ACC112 (cell line): ENCODE measurements at regions not wholly inside any gene's neighbourhood (a gene's known extent, or its start where the extent isn't known, plus 50 kb on each side); places are given as distances from the start of the nearest gene placed in this dataset.

ENCODE experiments used
- H2AFZ ChIP-seq: fragments of 200-600 bp; sonication (generic); one replicate; pipeline ENCODE4 v1.6.0; 2017; ENCODE audit warnings: antibody characterized with exemption, low read length; ENCODE audit not compliant: unreplicated experiment
- H3K27ac ChIP-seq: fragments of 200-600 bp; sonication (generic); 2 replicates; pipeline ENCODE4 v1.5.1; 2014; ENCODE audit warnings: low read depth, mild to moderate bottlenecking, antibody characterized with exemption, low read length, moderate library complexity
- H3K27me3 ChIP-seq: fragments of 200-600 bp; sonication (generic); 2 replicates; pipeline ENCODE4 v1.6.1; 2014; ENCODE audit warnings: mild to moderate bottlenecking, antibody characterized with exemption, low read length, moderate library complexity, mixed read lengths; ENCODE audit not compliant: insufficient read depth
- H3K36me3 ChIP-seq: fragments of 200-600 bp; sonication (generic); 2 replicates; pipeline ENCODE4 v1.6.1; 2016; ENCODE audit warnings: mild to moderate bottlenecking, antibody characterized with exemption, low read length, moderate library complexity, mixed read lengths; ENCODE audit not compliant: insufficient read depth
- H3K4me1 ChIP-seq: fragments of 200-600 bp; sonication (generic); one replicate; pipeline ENCODE4 v1.6.1; 2016; ENCODE audit warnings: low read length, mixed read lengths; ENCODE audit not compliant: insufficient read depth, unreplicated experiment, control insufficient read depth
- H3K4me3 ChIP-seq: fragments of 200-600 bp; sonication (generic); 2 replicates; pipeline ENCODE4 v1.5.1; 2014; ENCODE audit warnings: mild to moderate bottlenecking, low read depth, low read length
- H3K79me2 ChIP-seq: fragments of 200-600 bp; sonication (generic); one replicate; pipeline ENCODE4 v1.6.0; 2016; ENCODE audit warnings: low read length; ENCODE audit not compliant: control insufficient read depth, unreplicated experiment, insufficient read depth

DNA sequence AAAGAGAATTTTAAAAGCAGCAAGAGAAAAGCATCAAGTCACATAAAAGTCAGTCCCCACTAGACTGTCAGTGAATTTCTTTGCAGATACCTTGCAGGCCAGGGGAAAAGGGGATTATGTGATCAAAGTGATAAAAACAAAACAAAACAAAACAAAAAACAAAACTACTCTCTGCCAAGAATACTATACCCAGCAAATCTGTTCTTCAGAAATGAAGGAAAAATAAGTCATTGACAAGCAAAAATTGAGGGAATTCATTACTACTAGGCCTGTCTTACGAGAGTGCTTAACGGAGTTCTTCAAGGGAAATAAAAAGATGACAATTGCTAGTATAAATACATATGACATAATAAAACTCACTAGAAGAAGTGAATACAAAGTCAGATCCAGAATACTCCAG lies 245.5 kb upstream of the CHST9 start:
- H3K4me3 ChIP-seq: no peak overlapping the region
- no peak overlapping the region for H2AFZ ChIP-seq
- no peaks in the 10 kb centered on the region for H3K36me3 ChIP-seq
- no peak overlapping the region for H3K27ac ChIP-seq
- no peaks in the 10 kb centered on the region for H3K4me1 ChIP-seq
- no peaks in the 10 kb centered on the region for H3K27me3 ChIP-seq
- H3K79me2 ChIP-seq: no peaks in the 10 kb centered on the region

DNA sequence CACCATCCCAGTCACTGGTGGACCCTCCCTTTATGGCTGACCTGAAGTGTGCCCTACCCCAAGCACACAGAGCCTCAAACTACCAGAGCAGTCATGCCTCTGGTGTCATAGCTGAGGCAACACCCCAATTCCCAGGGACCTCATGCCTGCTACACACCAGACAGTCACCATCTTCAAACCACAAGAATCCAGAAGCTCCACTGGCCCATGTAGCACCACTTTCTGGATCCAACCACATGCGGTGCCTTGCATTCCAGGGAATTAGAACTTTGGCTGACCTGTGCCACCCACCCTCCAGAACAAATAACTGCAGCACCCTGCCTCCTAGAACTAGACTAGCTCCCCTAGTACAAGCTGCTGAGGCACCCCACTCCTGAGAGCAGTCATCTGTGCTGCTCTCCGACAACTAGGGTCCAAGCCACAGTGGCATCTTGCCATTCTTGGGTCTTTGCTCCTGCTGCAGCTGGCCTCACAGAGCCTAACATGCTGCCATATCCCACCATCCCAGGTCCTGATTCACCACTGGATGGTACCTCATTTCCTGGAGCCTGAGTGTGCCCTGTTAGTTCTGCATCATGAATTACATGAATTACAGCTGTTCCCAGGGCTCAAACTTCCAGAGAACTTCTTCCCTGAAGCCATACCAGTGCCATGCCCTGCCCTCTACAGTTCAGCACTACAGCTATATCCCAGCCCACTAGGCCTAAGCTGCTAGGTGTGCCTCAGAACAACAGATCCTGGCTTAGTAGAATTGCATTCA lies 243.8 kb upstream of the CHST9 start:
- H2AFZ ChIP-seq: no peak overlapping the region

DNA sequence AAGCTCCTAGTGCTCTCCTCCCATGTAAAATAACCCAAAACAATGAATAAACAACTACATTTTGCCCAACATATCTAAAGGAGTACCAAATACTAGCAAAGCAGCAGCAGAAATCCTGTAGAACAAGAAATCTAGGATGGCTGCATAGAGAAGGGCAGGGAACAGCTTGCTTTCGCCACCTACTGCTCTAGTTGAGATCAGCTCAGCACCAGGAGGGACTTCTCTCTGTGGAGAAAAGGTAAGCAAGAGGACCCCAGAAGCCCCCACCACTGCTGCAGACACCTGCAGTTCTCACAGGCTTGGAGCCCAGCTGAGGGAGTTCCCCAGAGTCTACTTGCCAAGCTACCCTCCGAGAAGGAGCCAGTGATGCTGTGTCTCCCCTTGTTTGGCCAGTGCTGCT lies 243.0 kb upstream of the CHST9 start:
- no peaks in the 10 kb centered on the region for H3K27me3 ChIP-seq
- H2AFZ ChIP-seq: no peak overlapping the region
- no peak overlapping the region for H3K27ac ChIP-seq
- no peak overlapping the region for H3K4me3 ChIP-seq
- H3K79me2 ChIP-seq: no peaks in the 10 kb centered on the region
- no peaks in the 10 kb centered on the region for H3K36me3 ChIP-seq
- H3K4me1 ChIP-seq: no peaks in the 10 kb centered on the region

More for the DNA sequence above, 243.8 kb upstream of the CHST9 start:
- H3K79me2 ChIP-seq: no peaks in the 10 kb centered on the region
- no peak overlapping the region for H3K27ac ChIP-seq
- no peak overlapping the region for H3K4me3 ChIP-seq
- H3K4me1 ChIP-seq: no peaks in the 10 kb centered on the region
- H3K36me3 ChIP-seq: no peaks in the 10 kb centered on the region
- no peaks in the 10 kb centered on the region for H3K27me3 ChIP-seq

DNA sequence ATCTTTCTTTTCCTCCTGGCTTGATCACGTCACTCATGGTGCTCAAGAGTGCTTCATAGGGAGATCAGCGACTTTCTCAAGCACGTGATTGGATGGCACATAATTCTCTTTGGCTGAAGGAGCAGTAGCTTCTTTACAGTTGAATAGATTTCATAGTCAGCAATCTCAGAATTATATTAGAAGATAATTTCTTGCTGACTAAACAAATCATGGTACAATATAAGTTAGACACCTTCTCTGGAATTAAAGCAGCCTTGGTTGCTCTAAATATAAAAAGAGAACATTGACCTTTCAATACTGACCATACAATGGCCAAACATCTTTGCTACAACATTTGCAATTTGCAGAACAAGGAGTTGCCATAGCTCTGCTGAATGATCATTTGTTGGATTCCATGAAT lies 238.5 kb upstream of the CHST9 start:
- Histone ChIP-seq H3K27ac (no peak overlapping the region), H3K27me3 (no peaks in the 10 kb centered on the region), H3K4me3 (no peak overlapping the region), H3K36me3 (no peaks in the 10 kb centered on the region), H3K4me1 (no peaks in the 10 kb centered on the region), H3K79me2 (no peaks in the 10 kb centered on the region), H2AFZ (no peak overlapping the region)

DNA sequence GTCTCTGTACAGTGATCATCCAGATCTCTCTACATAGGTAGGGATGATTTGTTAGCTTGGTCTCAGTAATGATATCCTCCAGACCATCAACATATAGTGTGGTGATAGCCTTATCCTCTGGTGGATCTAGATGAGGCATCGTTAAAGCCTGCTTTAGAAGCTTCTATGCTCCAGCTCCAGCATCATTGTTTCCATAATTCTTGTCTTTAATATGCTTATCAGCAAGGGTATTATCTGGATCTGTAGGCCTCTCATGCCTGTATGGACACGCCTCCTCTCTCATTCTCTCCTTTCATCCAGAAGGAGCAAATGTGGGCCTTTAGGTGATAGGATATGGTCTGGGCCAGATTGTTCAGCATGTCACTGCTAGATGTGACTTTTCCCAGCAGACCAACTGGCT lies 234.5 kb upstream of the CHST9 start:
- Histone ChIP-seq H3K79me2 (no peaks in the 10 kb centered on the region), H3K27ac (no peak overlapping the region), H2AFZ (no peak overlapping the region), H3K4me3 (no peak overlapping the region), H3K27me3 (no peaks in the 10 kb centered on the region), H3K36me3 (no peaks in the 10 kb centered on the region), H3K4me1 (no peaks in the 10 kb centered on the region)

DNA sequence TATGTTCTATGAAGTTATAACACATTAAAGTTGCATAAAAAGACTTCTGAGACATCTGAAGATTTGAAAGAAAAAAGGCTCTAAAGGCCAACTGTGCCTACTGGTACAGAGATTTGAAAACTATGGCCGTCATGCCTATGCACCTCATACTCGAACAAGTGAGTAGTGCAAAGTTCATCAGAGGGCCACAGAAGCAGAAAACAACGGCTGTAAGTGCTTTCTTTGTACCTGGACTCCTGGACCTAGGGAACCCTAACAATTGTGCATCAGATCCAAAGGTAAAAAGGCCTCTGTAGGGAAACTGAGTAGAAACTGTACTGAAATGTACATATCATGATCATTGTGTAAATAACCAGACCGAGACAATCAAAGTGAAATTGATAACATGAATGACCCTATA lies 230.4 kb upstream of the CHST9 start:
- no peaks in the 10 kb centered on the region for H3K27me3 ChIP-seq
- no peak overlapping the region for H3K4me3 ChIP-seq
- H3K4me1 ChIP-seq: no peaks in the 10 kb centered on the region
- no peaks in the 10 kb centered on the region for H3K36me3 ChIP-seq
- H3K27ac ChIP-seq: no peak overlapping the region
- H2AFZ ChIP-seq: no peak overlapping the region
- H3K79me2 ChIP-seq: no peaks in the 10 kb centered on the region

DNA sequence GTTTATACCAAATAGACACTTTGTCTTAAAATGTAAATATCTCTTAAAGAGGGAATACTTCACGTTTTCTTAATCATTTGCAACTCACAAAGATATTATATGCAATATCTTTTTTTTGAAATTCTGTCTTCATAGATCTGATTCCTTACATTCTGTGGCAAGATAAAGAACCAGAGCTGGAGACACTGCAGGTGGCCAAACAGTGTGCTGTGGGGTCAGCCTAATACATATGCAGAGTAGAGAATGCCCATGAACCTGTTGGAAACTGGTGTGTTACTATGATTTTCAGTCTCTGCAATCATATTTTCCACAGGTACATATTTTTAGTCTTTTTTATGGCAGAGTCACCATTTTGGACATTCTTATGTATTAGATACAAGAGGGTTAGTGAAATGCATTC lies 229.6 kb upstream of the CHST9 start:
- Histone ChIP-seq H3K4me3 (no peak overlapping the region), H3K79me2 (no peaks in the 10 kb centered on the region), H3K27me3 (no peaks in the 10 kb centered on the region), H3K4me1 (no peaks in the 10 kb centered on the region), H3K27ac (no peak overlapping the region), H2AFZ (no peak overlapping the region), H3K36me3 (no peaks in the 10 kb centered on the region)

DNA sequence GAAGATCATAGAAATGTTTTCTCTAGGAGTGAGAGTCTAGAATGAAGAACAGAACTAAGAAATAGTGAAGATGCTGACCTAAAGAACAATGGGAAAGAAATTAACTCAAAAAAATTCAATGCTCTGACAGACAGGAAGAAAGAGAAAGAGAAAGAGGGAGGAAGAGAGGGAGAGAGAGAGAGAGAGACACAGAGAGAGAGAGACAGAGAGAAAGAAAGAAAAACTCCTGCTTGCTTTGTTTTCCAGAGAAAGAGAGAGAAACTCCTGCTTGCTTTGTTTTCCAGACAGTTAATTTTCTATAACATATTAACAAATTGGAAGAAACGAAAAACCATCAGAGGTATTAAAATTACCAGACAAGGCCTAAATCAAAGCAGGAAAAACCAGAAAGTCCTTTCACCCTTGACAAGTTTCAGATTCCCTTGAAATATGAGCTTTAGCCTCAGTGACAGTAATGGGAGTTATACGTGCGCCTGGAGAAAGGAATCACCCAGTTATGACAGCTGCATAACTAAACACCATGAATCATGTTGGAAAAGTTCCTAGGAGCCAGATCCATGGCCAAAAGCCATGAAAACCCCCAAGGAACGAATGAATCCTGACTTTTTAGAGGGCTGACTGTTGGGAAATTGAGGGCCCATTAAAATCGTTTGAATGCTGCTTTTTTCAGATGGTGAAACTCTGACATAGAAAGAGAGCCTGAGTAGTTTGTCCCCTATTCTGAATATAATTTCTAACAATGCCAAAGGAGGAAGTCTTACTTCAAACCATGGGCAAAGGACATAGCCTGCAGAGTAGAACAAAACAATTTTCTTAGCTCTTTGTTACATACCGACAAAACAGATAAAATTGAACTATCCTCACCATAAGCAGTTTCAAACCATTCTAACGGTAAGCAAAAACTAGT lies 228.6 kb upstream of the CHST9 start:
- Histone ChIP-seq H2AFZ (no peak overlapping the region), H3K27ac (no peak overlapping the region), H3K36me3 (no peaks in the 10 kb centered on the region), H3K4me1 (no peaks in the 10 kb centered on the region), H3K27me3 (no peaks in the 10 kb centered on the region), H3K79me2 (no peaks in the 10 kb centered on the region), H3K4me3 (no peak overlapping the region)

DNA sequence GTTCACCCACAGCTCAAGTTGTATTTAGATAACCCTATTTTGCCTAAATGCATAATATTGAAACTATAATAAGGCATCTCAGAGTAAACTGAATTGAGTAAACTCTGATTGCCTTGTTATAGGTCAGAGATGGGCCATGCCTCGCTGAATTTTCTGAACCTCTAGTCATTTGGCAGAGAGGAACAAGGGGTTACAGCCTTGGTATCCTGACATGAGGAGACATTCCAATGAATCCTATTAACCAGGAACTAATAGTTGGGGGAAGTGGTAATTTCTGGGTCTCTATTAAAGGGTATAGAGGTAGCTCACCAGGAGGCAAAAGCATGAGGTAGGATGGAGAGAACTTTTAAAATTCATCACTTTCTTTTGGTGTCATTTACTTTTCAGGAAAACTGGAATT lies 227.4 kb upstream of the CHST9 start:
- Histone ChIP-seq H3K27me3 (no peaks in the 10 kb centered on the region), H3K4me3 (no peak overlapping the region), H3K36me3 (no peaks in the 10 kb centered on the region), H3K4me1 (no peaks in the 10 kb centered on the region), H3K79me2 (no peaks in the 10 kb centered on the region), H2AFZ (no peak overlapping the region), H3K27ac (no peak overlapping the region)

DNA sequence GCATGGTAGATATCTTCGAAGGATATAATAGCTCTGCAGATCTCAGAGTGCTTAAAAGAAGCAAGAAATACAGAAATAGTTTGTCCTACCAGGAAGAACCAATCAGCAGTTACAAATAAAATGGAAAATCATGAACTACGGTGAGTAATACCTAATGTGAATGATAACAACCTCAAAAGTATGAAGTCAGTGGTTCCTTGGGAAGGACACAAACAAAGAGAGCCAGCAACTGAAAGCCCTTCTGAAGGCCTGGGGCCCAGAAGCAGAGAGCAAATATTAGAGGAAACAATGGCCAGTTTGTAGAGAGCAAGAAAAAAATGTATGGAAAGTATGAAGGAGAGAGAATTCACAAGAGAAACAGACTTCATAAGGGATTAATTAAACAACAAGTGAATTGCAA lies 226.8 kb upstream of the CHST9 start:
- Histone ChIP-seq H3K27ac (no peak overlapping the region), H3K27me3 (no peaks in the 10 kb centered on the region), H2AFZ (no peak overlapping the region), H3K4me3 (no peak overlapping the region), H3K36me3 (no peaks in the 10 kb centered on the region), H3K79me2 (no peaks in the 10 kb centered on the region), H3K4me1 (no peaks in the 10 kb centered on the region)

DNA sequence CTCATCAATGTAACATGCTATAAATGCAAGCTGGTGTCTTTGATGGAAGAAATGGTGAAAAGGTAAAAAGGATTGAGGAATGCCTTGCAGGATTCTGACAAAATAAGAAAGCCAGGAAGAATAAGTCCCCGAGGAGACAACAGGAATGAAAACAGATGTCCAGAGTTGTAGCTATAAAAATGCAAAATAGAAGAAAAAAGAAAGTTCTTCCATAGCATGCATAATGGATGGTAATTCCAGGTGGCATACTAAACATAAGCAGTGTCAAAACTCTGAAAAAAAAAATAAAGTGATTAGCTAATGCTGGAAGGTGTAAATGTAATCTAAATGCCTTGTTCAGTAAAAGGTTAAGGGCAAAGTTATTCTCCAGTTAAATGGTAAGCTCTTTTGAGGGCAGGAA lies 225.9 kb upstream of the CHST9 start:
- Histone ChIP-seq H3K27me3 (no peaks in the 10 kb centered on the region), H3K4me1 (no peaks in the 10 kb centered on the region), H3K27ac (no peak overlapping the region), H2AFZ (no peak overlapping the region), H3K79me2 (no peaks in the 10 kb centered on the region), H3K4me3 (no peak overlapping the region), H3K36me3 (no peaks in the 10 kb centered on the region)
